ENCODE measurements at regions not wholly inside any gene's neighbourhood (a gene's known extent, or its start where the extent isn't known, plus 50 kb on each side); places are given as distances from the start of the nearest gene placed in this dataset.
"Not testable (repeated sequence)": the region's sequence is repeated elsewhere in the genome, so short reads cannot be mapped to it uniquely, and the experiment has no call there.

GRCh38 chr1:79497193-79497773, 490.8 kb upstream of the ADGRL4 start:
- H3K9me3 ChIP-seq (replicated peaks), result no peaks in the 10 kb centered on the region
- no peaks in the 10 kb centered on the region for H3K27me3 ChIP-seq (ENCODE audit: low read depth)
- no peaks in the 10 kb centered on the region for H3K4me1 ChIP-seq
- no peak overlapping the region for H3K4me3 ChIP-seq
- H3K36me3 ChIP-seq, result no peaks in the 10 kb centered on the region
- intact Hi-C loops (cut with micrococcal nuclease), result no loop called here
- no peak for DNase-seq
- peak; percentile 79 for TF ChIP-seq CTCF (IDR thresholded peaks at IDR 0.05; ENCODE audit: borderline replicate concordance)
- no peak overlapping the region for H3K27ac ChIP-seq (replicated peaks)

GRCh38 chr1:79496129-79496528, 489.6 kb upstream of the ADGRL4 start:
- Histone ChIP-seq H3K4me1 (no peaks in the 10 kb centered on the region), H3K27me3 (ENCODE audit: low read depth) (no peaks in the 10 kb centered on the region), H3K9me3 (replicated peaks) (no peaks in the 10 kb centered on the region), H3K36me3 (no peaks in the 10 kb centered on the region), H3K27ac (replicated peaks) (no peak overlapping the region), H3K4me3 (no peak overlapping the region)
- intact Hi-C loops (cut with micrococcal nuclease), result no loop called here
- no peak for DNase-seq
- TF ChIP-seq CTCF (IDR thresholded peaks at IDR 0.05; ENCODE audit: borderline replicate concordance), result no peak

GRCh38 chr1:79493702-79494101, 487.2 kb upstream of the ADGRL4 start:
- intact Hi-C loops (cut with micrococcal nuclease); H3K27ac ChIP-seq (replicated peaks); H3K9me3 ChIP-seq (replicated peaks); H3K4me1 ChIP-seq; H3K27me3 ChIP-seq (ENCODE audit: low read depth); H3K4me3 ChIP-seq; H3K36me3 ChIP-seq; DNase-seq: not testable (repeated sequence)

GRCh38 chr1:79488572-79489121, 482.1 kb upstream of the ADGRL4 start:
- H3K36me3 ChIP-seq; H3K27me3 ChIP-seq (ENCODE audit: low read depth); H3K27ac ChIP-seq (replicated peaks); DNase-seq; H3K4me3 ChIP-seq; H3K9me3 ChIP-seq (replicated peaks); intact Hi-C loops (cut with micrococcal nuclease); H3K4me1 ChIP-seq: not testable (repeated sequence)

GRCh38 chr1:79478728-79479373, 472.3 kb upstream of the ADGRL4 start:
- Histone ChIP-seq H3K36me3 (no peaks in the 10 kb centered on the region), H3K27me3 (ENCODE audit: low read depth) (no peaks in the 10 kb centered on the region), H3K9me3 (replicated peaks) (peaks cover 18% of the 10 kb centered on the region), H3K4me1 (no peaks in the 10 kb centered on the region), H3K4me3 (no peak overlapping the region), H3K27ac (replicated peaks) (no peak overlapping the region)
- intact Hi-C loops (cut with micrococcal nuclease), result no loop called here
- DNase-seq, result no peak
- TF ChIP-seq CTCF (IDR thresholded peaks at IDR 0.05; ENCODE audit: borderline replicate concordance), result no peak

GRCh38 chr1:79478160-79478559, 471.6 kb upstream of the ADGRL4 start:
- intact Hi-C loops (cut with micrococcal nuclease), result no loop called here
- peaks cover 18% of the 10 kb centered on the region for H3K9me3 ChIP-seq (replicated peaks)
- DNase-seq, result no peak
- no peaks in the 10 kb centered on the region for H3K4me1 ChIP-seq
- no peak for TF ChIP-seq CTCF (IDR thresholded peaks at IDR 0.05; ENCODE audit: borderline replicate concordance)
- H3K27ac ChIP-seq (replicated peaks), result no peak overlapping the region
- no peaks in the 10 kb centered on the region for H3K27me3 ChIP-seq (ENCODE audit: low read depth)
- H3K4me3 ChIP-seq, result no peak overlapping the region
- H3K36me3 ChIP-seq, result no peaks in the 10 kb centered on the region
